ENCODE measurements at regions not wholly inside any gene's neighbourhood (a gene's known extent, or its start where the extent isn't known, plus 50 kb on each side); places are given as distances from the start of the nearest gene placed in this dataset.

- TF ChIP-seq CTCF (IDR thresholded peaks at IDR 0.05) (no peak), POLR2A (IDR thresholded peaks at IDR 0.05) (no peak)
These were observed 709.6 kb downstream of the SOCS6 start for GRCh38 chr18:70998490-70998889.

All from right lobe of liver (tissue), 4 donors.